Activated T-cell treated with anti-CD3 and anti-CD28 coated beads for 1 hour (primary cell): ENCODE measurements at regions not wholly inside any gene's neighbourhood (a gene's known extent, or its start where the extent isn't known, plus 50 kb on each side); places are given as distances from the start of the nearest gene placed in this dataset.
"Not testable (repeated sequence)": the region's sequence is repeated elsewhere in the genome, so short reads cannot be mapped to it uniquely, and the experiment has no call there.

Experiments
- DNase-seq: peaks from one replicate; pipeline ENCODE4 v3.0.0-alpha.2; 2020; ENCODE audit warnings: low read depth

DNA sequence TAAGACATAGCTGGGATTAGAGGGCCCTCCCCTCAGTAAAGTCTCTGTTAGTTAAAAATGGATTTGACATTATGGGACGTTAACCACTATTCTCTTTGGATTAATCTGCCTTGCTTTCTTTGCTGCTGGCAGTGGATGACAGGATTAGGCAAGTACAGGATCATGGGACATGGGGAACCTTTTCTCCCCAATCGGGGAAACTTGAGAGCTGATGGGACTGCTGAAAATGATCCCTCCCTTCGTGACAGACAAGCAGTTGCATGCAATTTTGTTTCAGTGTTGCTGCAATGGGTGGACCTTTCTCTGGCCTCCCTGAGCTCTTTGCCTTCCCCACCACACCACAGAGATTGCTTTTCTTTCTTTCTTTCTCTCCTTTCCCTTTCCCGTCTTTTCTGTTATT lies 120.2 kb upstream of the BANK1 start:
- DNase-seq: no peak

DNA sequence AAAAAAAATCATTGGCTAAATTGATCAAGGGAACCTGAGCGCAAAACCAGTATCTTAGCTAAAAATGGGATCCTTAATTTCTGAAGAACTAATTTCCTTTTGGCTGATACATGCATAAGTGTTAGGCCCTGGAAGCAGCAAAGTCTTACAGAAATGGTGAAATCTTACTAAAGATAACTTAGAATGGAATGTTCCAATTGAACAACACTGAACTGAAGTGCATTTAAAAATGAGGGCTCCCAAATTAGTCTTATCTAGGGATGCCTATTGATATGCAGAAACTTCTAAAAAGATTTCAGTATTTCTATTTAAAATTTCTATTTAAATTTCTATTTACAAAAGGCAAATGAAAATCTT lies 120.7 kb upstream of the BANK1 start:
- DNase-seq: no peak

DNA sequence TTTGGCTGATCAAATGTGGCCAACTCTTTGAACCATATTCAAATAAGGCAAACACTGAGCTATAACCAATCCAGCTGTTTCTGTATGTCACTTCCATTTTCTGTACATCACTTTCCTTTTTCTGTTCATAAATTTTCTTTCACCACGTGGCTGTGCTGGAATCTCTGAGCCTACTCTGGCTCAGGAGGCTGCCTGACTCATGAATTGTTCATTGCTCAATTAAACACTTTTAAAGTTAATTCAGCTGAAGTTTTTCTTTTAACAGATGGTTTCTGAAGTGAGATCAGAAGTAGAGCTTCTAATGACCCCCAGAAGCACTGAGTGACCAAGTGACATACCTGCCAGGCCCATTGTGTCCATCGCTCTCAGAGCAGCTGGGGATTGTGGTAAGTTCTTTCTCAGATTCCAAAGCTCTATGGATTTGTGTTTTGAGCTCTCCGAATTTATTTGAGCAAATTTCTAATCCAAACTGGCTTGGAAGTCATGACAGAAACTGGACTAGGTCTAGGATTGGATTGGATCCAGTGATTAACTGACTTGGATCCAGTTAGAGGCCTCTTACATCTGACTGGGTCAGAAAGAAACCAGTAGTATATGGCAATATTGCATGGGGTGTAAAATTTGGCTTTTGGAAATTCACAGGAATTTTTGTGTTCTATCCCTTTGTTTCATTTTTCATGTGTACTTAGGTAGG lies 121.2 kb upstream of the BANK1 start:
- DNase-seq: no peak

DNA sequence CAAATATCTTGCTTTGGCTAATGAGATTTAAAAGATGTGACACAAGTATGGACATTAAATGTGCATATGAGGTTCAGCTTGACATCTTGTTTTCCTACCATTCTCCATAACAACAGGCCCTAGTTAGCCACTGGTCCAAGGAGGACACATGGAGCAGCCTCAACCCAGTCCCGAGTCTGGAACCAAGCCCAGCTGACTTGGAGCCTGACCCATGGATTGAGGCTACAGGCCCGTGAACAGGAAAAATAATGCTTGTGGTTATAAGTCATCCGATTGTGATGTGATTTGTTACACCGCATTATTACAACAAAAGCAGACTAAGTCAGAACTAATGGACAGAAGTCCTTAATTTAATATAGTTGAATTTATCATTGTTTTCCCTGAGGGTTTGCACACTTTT lies 123.2 kb upstream of the BANK1 start:
- DNase-seq: no peak

DNA sequence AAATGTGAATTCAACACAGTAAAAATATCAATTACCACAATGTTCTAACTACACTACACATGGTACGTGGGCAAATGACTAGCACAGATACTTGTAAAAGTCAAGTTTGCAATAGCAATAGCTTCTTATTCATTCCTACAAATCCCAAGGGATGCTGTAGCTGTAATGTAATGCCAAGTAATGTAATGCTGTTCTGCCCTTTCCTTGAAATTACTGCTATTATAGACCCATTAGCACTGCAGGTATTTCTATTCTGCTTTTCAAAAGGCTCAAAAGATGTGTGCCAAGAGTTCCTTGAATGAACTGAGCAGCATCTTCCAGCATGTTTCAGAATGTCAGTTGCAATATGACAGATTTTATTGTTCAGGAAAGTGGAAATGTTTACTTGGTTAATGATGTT lies 129.9 kb upstream of the BANK1 start:
- no peak for DNase-seq

DNA sequence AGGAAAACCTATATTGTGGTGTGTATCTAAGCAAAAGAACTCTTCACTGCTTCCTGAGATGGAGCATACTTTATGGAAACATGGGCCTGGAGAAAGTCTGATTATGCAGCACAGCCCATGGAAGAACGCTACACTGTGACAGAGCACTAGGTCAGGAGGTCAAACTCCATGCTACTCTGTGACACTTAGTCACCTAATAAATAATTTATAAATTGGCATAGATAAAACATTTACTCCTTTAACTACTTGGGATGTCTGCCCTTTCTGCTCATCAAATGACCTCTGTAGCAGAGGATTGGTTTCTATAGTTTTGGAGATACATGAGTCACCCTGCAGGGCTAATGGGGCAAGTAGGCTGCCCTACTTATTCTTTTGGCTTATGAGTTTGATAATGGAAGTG lies 134.7 kb upstream of the BANK1 start:
- DNase-seq: no peak

DNA sequence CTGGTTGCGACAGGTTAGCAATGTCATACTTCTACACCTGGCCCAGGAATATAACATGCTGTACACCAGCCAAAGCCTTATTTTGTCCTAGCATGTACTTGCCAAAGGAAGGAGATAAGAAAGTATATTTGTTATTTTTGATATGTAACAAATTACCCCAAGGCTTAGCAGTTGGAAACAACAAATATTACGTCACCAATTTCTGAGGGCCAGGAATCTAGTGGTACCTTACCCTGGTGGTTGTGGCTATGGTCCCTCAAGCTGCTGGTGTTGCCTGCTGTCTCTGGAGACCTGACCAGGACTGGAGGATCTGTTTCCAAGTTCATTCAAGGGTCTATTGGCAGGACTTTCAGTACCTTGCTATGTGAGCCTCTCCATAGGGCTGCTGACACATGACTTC lies 135.5 kb upstream of the BANK1 start:
- DNase-seq: no peak

DNA sequence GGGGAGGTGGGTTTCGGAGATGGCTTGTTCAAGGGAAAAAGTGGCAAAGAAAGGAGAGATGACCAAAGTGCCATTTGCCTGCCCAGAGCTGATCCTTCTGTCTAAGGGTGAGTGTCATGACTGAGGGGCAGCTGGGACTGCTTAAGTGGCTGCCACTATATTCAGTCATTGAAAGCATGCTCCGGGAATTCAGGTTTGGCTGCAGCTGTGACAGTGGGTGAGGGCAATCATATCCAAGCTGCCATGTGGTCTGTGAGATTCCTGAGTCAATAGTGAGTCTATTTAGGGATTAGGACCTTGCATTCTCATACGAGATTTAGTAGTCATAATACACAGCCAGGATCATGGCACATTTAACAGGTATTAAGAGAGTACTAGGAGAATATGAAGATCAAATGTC lies 138.8 kb upstream of the BANK1 start:
- no peak for DNase-seq

DNA sequence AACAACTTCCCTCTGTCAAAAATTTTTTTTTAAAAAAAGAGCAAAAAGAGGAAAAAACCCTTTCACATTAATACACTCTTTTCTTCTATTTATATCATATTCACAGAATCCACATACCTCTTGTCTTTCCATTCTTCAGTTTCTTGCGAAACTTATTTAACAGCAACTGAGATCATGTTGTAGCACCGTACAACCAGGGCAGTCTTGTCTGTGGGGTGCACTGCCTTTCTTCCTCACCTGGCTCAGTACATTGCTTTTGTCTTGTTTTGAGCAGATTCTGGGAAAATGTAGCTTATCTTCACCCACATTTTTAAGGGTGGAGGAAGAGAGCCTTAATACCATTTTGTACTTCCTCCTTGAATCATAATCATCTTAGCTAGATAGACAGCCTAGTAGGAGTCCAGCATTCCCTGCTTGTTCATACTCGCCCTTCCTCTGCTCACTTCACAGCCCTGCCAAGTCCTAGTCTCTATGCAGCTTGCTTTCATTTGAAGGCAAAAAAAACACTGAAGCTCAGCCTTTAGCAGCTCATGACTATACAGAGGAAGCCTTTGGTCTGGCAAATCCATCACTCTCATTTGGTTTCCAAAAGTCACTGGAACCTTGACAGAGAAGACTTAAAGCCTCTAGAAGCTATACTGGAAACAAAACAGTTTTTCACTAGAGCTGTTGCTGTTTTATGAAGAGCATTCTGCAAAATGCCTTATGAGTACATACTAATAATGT lies 140.6 kb upstream of the BANK1 start:
- DNase-seq: no peak

DNA sequence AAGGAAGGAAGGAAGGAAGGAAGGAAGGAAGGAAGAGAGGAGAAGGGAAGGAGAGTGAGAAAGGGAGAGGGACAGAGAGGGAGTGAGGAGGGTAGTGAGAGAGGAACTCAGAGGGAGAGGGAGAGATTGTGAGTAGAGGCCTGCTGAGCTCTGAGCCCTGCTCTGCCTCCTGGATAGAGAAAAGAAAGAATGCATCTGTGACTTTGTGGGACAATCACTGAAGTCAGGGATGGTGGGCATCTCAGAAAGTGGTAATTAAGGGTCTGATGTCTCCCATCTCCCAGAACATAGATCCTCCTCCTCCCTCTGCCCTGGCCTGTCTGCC lies 142.9 kb upstream of the BANK1 start:
- DNase-seq: no peak

DNA sequence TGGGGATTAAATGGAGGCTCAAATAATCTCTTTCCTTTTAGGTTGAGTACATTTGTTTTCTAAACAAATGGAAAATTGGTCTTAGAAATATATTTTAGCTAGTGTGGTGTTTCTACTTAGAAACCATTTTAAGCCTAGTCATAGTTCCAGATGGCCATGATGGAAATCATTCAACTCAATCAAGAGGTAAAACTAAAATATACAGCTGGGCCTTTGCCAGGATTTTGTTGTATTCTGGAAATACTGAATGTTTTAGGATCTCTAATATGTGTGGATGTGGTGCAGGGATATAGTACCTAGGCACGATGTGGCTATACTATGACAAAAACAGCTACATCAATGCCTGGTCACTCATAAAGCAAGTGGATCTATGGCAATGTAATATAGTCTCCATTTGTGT lies 146.0 kb upstream of the BANK1 start:
- no peak for DNase-seq

DNA sequence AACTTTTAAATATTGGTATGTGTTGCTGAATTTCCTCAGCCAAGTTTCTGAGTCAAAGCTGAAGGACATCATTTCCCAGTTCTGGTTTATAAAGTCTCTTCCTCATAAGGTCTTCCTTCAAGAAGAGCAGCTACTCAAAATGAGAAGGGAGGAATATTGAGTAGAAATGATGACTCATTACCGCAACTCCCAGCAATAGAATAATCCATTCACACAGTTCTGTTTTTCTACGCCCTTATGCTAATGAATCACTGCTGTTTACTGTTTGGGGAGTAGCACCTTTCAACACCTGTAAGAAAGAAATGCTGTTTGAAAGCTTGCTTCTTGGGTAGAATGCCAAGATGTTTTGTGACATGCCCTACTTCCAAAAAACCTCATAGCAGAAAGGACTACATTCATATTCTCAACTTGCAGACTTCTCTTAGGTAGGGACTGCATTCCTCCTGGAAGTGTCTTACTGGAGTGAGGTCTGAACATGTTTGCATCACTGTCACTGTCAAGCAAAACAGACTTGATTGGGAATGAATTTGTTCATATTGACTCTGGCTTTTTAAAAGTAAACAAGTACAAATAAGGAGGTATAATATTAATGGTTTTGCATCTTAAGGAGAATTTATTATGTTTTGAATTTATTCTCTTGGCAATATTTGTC lies 147.2 kb upstream of the BANK1 start:
- DNase-seq: no peak

DNA sequence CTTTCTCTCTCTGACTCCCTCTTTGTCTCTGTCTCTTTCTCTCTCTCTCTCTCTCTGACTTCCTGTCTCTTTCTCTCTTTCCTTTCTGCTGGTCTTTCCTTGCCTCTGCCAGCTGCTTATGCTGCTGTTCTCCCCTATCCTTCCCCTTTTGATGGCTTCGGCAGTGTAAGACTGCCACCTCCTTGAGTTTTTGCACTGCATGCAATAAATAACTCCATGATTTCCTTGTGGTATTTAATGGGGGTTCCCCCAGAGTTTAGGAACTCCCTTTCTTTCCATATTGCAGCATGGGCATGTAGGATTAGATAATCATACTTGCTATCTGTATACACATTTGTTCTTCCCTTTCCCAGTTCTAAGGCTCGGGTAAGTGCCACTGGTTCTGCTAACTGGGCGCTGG lies 157.8 kb upstream of the BANK1 start:
- DNase-seq: not testable (repeated sequence)

DNA sequence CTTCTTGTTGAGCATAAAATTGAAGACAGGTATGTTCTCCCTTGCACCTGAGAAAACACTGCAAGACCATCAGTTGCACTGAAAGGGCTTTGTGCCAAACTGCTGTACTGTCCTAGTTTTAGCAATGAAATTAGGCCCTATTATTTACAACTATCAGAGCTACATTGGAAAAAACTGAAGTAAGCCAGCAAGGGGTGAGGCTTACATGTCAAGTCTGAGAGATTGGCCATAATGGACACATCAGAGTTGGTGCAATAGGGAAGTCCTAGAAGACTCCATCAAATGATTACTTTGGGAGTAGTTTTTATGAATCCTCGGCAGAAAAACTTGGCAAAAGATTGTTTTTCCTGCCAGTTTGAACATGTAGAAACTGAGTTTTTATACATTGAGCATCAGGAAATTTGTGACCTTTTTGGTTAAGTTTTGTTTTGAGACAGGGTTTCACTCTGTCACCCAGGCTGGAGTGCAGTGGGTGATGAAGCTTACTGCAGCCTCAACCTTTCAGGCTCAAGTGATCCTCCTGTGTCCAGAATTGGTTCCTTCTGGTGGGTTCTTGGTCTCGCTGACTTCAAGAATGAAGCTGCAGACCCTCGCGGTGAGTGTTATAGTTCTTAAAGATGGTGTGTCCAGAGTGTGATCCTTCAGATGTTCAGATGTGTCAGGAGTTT lies 160.1 kb upstream of the BANK1 start:
- no peak for DNase-seq

DNA sequence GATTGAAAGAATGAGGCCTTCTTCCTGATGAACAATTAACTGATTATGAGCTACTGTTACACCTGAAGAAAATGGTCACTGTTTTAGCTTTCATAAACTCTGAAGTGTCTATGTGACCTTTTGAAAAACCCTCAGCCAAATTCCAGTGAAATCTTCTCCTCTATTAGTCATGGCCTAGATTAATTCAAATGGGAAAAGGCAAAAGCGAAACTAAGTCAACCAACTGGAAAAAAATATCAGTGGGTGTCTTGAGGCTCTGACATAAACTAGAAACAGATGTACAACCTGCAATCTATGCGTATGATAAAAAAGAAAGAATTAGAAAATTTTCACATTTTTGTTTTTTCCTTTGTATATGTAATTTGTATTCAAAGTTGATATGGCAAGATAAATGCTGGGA lies 169.4 kb upstream of the BANK1 start:
- no peak for DNase-seq

DNA sequence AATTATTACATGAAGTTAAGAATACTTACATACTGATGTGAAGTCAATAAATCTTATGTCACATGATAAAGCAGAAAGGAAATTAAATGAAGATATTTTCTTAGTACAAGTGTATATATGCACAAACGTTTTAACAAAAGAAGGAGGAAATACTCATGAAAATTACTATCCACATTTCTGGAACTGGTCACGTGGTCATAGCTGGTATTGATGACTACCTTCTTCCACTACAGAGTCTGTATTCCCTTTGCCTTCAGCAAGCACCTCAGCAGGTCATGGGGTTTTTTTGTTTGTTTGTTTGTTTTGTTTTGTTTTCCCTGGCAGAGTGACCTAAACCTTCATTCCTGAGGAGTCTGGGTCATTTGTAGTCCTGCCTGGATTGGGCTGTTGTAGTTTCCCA lies 174.9 kb upstream of the BANK1 start:
- no peak for DNase-seq

DNA sequence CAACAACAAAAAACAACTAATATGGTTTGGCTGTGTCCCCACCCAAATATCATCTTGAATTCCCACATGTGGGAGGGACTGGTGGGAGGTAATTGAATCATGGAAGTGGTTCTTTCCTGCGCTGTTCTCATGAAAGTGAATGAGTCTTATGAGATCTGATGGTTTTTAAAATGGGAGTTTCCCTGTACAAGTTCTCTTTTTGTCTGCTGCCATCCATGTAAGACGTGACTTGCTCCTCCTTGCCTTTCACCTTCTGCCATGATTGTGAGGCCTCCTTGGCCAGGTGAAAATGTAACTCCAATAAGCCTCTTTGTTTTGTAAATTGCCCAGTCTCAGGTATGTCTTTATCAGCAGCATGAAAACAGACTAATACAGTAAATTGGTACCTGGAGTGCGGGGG lies 183.5 kb upstream of the BANK1 start:
- not testable (repeated sequence) for DNase-seq

DNA sequence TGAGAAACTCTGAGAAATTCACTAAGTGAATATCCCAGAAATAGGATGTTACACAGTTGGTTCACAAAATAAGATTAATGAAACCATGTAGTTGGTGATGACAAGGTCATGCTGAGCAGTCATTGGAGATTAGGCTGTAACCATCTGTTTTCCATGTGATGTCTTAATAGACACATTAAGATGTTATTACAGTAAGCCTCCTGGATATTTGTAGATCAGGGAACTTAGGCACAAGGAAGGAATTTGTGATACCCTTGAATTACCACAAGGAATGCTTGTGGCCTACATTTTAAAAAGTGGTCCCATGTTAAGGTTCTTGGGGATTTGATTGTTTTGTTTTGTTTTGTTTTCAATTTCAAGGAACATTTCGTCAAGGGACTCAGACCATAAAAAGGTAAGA lies 185.6 kb upstream of the BANK1 start:
- no peak for DNase-seq

DNA sequence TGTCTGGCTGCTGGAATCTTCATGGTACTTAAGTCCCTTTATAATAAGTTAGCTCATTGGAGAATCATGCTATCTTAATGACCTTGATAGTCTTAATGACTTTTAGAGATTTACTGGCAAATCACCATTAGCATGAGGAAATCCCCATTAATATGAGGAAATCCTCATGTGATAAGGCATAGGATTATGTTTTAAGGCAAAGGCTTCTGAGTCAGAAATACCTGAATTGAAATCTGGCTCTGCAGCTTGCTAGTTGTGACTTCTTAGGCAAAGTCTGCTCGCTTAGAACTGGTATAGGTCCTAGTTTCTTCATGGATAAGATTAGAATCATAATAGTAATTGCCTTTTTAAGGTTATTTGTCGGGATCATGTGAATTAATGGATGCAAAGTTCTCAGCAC lies 190.2 kb upstream of the BANK1 start:
- DNase-seq: no peak

DNA sequence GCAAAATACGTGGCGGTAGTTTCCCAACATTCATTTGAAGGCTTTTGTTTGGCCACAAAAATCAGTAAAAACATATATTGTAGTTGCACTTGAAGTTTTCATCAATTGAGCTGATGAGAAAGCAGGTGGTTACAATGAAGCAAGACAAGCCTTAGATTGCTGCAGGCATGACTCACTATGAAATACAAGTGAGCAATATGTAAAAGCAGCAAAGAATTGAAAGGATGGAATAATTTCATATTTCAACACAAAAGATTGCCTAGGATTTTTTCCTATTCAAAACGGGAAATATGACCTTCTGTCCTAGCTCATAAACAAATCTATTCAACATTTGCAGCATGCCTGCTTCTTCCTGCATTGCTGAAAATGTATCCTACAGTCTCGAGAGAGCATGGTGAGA lies 190.9 kb upstream of the BANK1 start:
- no peak for DNase-seq

DNA sequence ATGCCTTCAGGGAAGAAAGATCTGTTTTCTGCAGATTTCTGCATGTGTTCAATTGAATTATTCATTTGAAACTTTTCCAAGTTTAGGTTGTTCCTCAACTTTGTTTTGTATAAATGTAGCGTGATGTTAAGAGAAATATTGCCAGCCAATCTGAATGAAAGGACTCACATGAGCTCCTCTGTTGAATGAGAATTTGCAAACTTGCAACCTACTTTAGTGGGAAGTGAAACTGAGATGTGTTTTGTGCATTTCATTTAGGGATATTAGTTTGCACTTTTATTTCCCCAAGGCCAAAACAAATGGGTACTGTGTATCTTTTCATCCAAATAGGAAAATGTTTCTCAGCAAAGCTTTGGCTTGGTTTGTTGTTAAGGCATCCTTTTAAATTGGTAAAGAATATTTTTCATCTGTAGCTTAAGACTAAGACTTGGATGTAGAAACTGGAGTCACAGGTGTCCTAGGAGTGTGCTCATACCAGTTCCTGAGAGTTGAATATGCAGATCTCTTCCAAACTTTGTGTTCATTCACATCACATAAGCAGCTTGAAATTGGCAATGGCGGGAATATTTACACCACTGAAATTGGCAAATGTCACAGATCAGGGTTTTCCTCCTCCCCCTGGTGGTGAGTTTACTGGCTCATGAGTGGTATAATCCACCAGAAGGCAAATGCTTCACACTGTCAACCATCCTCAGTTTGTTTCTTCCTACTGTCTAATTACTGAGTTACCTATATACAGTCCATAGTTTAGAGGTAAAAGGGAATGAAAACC lies 193.6 kb upstream of the BANK1 start:
- DNase-seq: peak; percentile 2

DNA sequence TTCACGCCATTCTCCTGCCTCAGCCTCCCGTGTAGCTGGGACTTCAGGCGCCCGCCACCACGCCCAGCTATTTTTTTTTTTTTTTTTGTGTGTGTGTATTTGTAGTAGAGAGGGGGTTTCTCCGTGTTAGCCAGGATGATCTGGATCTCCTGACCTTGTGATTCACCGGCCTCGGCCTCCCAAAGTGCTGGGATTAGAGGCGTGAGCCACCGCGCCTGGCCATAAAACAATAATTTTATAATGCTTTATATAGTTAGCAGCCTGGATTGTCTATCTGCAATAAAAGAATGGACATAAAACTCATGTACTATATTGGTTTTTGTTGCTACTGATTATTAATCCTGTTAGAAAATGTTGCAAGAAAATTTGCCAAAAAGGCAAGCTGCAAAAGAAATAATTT lies 195.9 kb upstream of the BANK1 start:
- DNase-seq: no peak

DNA sequence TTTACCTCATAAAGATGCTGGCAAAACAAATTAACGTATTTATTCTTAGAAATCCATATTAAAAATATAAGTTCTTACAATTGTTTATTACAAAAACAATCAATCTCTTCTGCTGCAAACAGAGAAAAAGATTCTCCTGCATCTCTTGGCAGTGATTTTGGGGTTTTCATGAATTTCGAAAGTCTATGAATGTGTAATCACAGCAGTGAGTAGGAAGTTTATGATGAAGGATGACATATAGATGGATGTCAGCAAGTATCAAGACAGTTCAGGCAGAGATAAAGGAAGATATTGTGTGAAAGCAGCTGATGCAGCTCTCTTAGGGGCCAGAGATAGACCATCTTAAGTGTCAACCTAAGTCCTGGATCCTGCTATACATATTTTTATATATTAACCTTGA lies 196.9 kb upstream of the BANK1 start:
- no peak for DNase-seq
